Spleen (tissue), 7 donors: ENCODE measurements at regions not wholly inside any gene's neighbourhood (a gene's known extent, or its start where the extent isn't known, plus 50 kb on each side); places are given as distances from the start of the nearest gene placed in this dataset.

Experiments used
- CTCF ChIP-seq, 11 experiments: fragments of 200-600 bp in 7 of 11; fragments of 450-650 bp in 4 of 11; sonication (generic) in 4 of 11; IDR thresholded peaks in 8 of 11; conservative IDR thresholded peaks in 3 of 11; 1 replicate in 7 of 11; 2 replicates in 4 of 11; pipeline versions ENCODE4 v1.4.0 to v1.8.0; 2016 to 2021; ENCODE audit warnings: antibody characterized with exemption in 11 of 11, inconsistent platforms in 4 of 11, mild to moderate bottlenecking in 1 of 11
- POLR2A ChIP-seq, 3 donors: fragments of 450-650 bp; IDR thresholded peaks; one replicate each; pipeline ENCODE4 v1.5.1; 2017; ENCODE audit warnings: antibody characterized with exemption in 3 of 3, mild to moderate bottlenecking in 1 of 3
- donor health status: DM: no; HTN: no; CAD: no; lungs with moderate emphysema.
- donor health status: DM: no; HTN: no; CAD: no.
- donor health status: DM: no; HTN: no; CAD: no.

DNA sequence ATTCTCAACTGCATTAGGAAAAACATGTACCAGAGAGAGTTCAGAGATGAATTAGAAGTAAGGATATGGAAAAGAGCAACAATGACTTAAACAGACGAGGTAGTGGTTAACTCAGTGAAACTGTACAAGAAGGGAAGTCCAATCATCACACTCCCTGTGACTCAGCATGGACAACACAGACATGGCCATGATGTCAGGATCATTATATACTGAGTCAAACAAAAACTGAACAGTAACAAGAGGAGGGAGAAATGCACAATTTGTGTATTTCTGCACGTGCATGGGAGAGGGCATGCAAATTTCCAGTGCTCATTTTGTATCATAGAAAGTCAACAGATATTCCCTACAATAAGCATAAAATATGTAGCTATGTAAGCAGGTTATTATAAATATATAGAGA is 1037.8 kb downstream of the BCL11B start:
- no peak for TF ChIP-seq CTCF (IDR thresholded peaks at IDR 0.05 in 8 of 11, conservative IDR thresholded peaks at IDR 0.05 in 3 of 11)
- no peak for TF ChIP-seq POLR2A (IDR thresholded peaks at IDR 0.05)
